ENCODE measurements at regions not wholly inside any gene's neighbourhood (a gene's known extent, or its start where the extent isn't known, plus 50 kb on each side); places are given as distances from the start of the nearest gene placed in this dataset.
"Not testable (repeated sequence)": the region's sequence is repeated elsewhere in the genome, so short reads cannot be mapped to it uniquely, and the experiment has no call there.

- Mint-ChIP-seq H3K27me3 (no peaks in the 10 kb centered on the region), H3K4me3 (no peak overlapping the region), H3K27ac (no peak overlapping the region), H3K36me3 (ENCODE audit: low read depth) (no peaks in the 10 kb centered on the region), H3K4me1 (no peaks in the 10 kb centered on the region)
- no peak for DNase-seq
- ATAC-seq: no peak
- no peaks in the 10 kb centered on the region for H3K9me3 ChIP-seq (ENCODE audit: control insufficient read depth, low read length, poor library complexity, severe bottlenecking)
Observed at GRCh38 chr7:89800761-89801160, 353.5 kb upstream of the STEAP1 start.

- H3K4me1 Mint-ChIP-seq: no peaks in the 10 kb centered on the region
Observed at GRCh38 chr7:89809291-89809690, 345.0 kb upstream of the STEAP1 start.

GRCh38 chr7:89813081-89813480, 341.2 kb upstream of the STEAP1 start:
- no peak overlapping the region for H3K27ac Mint-ChIP-seq
- no peaks in the 10 kb centered on the region for H3K4me1 Mint-ChIP-seq
- no peak for ATAC-seq
- H3K4me3 Mint-ChIP-seq: no peak overlapping the region
- H3K9me3 ChIP-seq (ENCODE audit: control insufficient read depth, low read length, poor library complexity, severe bottlenecking): no peaks in the 10 kb centered on the region
- H3K36me3 Mint-ChIP-seq (ENCODE audit: low read depth): no peaks in the 10 kb centered on the region
- DNase-seq: no peak
- H3K27me3 Mint-ChIP-seq: no peaks in the 10 kb centered on the region

More at GRCh38 chr7:89809291-89809690, 345.0 kb upstream of the STEAP1 start:
- no peak overlapping the region for H3K4me3 Mint-ChIP-seq
- H3K9me3 ChIP-seq (ENCODE audit: control insufficient read depth, low read length, poor library complexity, severe bottlenecking): no peaks in the 10 kb centered on the region
- ATAC-seq (no peak), DNase-seq (no peak)
- H3K27me3 Mint-ChIP-seq: no peaks in the 10 kb centered on the region
- no peak overlapping the region for H3K27ac Mint-ChIP-seq
- no peaks in the 10 kb centered on the region for H3K36me3 Mint-ChIP-seq (ENCODE audit: low read depth)

GRCh38 chr7:89826121-89826520, 328.1 kb upstream of the STEAP1 start:
- no peaks in the 10 kb centered on the region for H3K27me3 Mint-ChIP-seq
- DNase-seq: no peak
- no peaks in the 10 kb centered on the region for H3K9me3 ChIP-seq (ENCODE audit: control insufficient read depth, low read length, poor library complexity, severe bottlenecking)
- H3K36me3 Mint-ChIP-seq (ENCODE audit: low read depth): no peaks in the 10 kb centered on the region
- H3K4me1 Mint-ChIP-seq: no peaks in the 10 kb centered on the region
- no peak for ATAC-seq
- no peak overlapping the region for H3K27ac Mint-ChIP-seq
- no peak overlapping the region for H3K4me3 Mint-ChIP-seq

GRCh38 chr7:89826557-89826956, 327.7 kb upstream of the STEAP1 start:
- Mint-ChIP-seq H3K36me3 (ENCODE audit: low read depth) (no peaks in the 10 kb centered on the region), H3K27ac (no peak overlapping the region), H3K27me3 (no peaks in the 10 kb centered on the region), H3K4me3 (no peak overlapping the region), H3K4me1 (no peaks in the 10 kb centered on the region)
- no peaks in the 10 kb centered on the region for H3K9me3 ChIP-seq (ENCODE audit: control insufficient read depth, low read length, poor library complexity, severe bottlenecking)
- DNase-seq (no peak), ATAC-seq (no peak)

GRCh38 chr7:89837515-89837914, 316.8 kb upstream of the STEAP1 start:
- no peak overlapping the region for H3K4me3 Mint-ChIP-seq
- DNase-seq (no peak), ATAC-seq (no peak)
- no peaks in the 10 kb centered on the region for H3K36me3 Mint-ChIP-seq (ENCODE audit: low read depth)
- no peak overlapping the region for H3K27ac Mint-ChIP-seq
- no peaks in the 10 kb centered on the region for H3K4me1 Mint-ChIP-seq
- no peaks in the 10 kb centered on the region for H3K27me3 Mint-ChIP-seq
- H3K9me3 ChIP-seq (ENCODE audit: control insufficient read depth, low read length, poor library complexity, severe bottlenecking): no peaks in the 10 kb centered on the region

GRCh38 chr7:89839329-89839728, 314.9 kb upstream of the STEAP1 start:
- Mint-ChIP-seq H3K4me1 (no peaks in the 10 kb centered on the region), H3K4me3 (no peak overlapping the region), H3K27ac (no peak overlapping the region), H3K27me3 (no peaks in the 10 kb centered on the region), H3K36me3 (ENCODE audit: low read depth) (no peaks in the 10 kb centered on the region)
- ATAC-seq: no peak
- no peak for DNase-seq
- H3K9me3 ChIP-seq (ENCODE audit: control insufficient read depth, low read length, poor library complexity, severe bottlenecking): no peaks in the 10 kb centered on the region

GRCh38 chr7:89845952-89846351, 308.3 kb upstream of the STEAP1 start:
- H3K9me3 ChIP-seq (ENCODE audit: control insufficient read depth, low read length, poor library complexity, severe bottlenecking): no peaks in the 10 kb centered on the region
- H3K4me3 Mint-ChIP-seq: no peak overlapping the region
- ATAC-seq (no peak), DNase-seq (no peak)
- H3K36me3 Mint-ChIP-seq (ENCODE audit: low read depth): no peaks in the 10 kb centered on the region
- no peaks in the 10 kb centered on the region for H3K27me3 Mint-ChIP-seq
- no peak overlapping the region for H3K27ac Mint-ChIP-seq
- no peaks in the 10 kb centered on the region for H3K4me1 Mint-ChIP-seq

- no peak for DNase-seq
- no peaks in the 10 kb centered on the region for H3K9me3 ChIP-seq (ENCODE audit: control insufficient read depth, low read length, poor library complexity, severe bottlenecking)
- no peaks in the 10 kb centered on the region for H3K27me3 Mint-ChIP-seq
- no peaks in the 10 kb centered on the region for H3K36me3 Mint-ChIP-seq (ENCODE audit: low read depth)
- no peak overlapping the region for H3K27ac Mint-ChIP-seq
- no peaks in the 10 kb centered on the region for H3K4me1 Mint-ChIP-seq
- H3K4me3 Mint-ChIP-seq: no peak overlapping the region
- ATAC-seq: no peak
Observed at GRCh38 chr7:89849052-89849451, 305.2 kb upstream of the STEAP1 start.

- H3K4me1 Mint-ChIP-seq; H3K9me3 ChIP-seq (ENCODE audit: control insufficient read depth, low read length, poor library complexity, severe bottlenecking); H3K36me3 Mint-ChIP-seq (ENCODE audit: low read depth); H3K4me3 Mint-ChIP-seq; H3K27ac Mint-ChIP-seq; ATAC-seq; DNase-seq; H3K27me3 Mint-ChIP-seq: not testable (repeated sequence)
Observed at GRCh38 chr7:89857053-89857452, 297.2 kb upstream of the STEAP1 start.

GRCh38 chr7:89857767-89858166, 296.5 kb upstream of the STEAP1 start:
- H3K4me3 Mint-ChIP-seq: no peak overlapping the region
- ATAC-seq (no peak), DNase-seq (no peak)
- H3K4me1 Mint-ChIP-seq: no peaks in the 10 kb centered on the region
- H3K36me3 Mint-ChIP-seq (ENCODE audit: low read depth): no peaks in the 10 kb centered on the region
- no peaks in the 10 kb centered on the region for H3K9me3 ChIP-seq (ENCODE audit: control insufficient read depth, low read length, poor library complexity, severe bottlenecking)
- H3K27me3 Mint-ChIP-seq: no peaks in the 10 kb centered on the region
- H3K27ac Mint-ChIP-seq: no peak overlapping the region

- H3K27ac Mint-ChIP-seq: no peak overlapping the region
- H3K4me3 Mint-ChIP-seq: no peak overlapping the region
- no peaks in the 10 kb centered on the region for H3K9me3 ChIP-seq (ENCODE audit: control insufficient read depth, low read length, poor library complexity, severe bottlenecking)
- ATAC-seq: no peak
- H3K36me3 Mint-ChIP-seq (ENCODE audit: low read depth): no peaks in the 10 kb centered on the region
- no peaks in the 10 kb centered on the region for H3K4me1 Mint-ChIP-seq
- no peak for DNase-seq
- H3K27me3 Mint-ChIP-seq: no peaks in the 10 kb centered on the region
Observed at GRCh38 chr7:89887489-89887888, 266.8 kb upstream of the STEAP1 start.

- H3K27ac Mint-ChIP-seq: no peak overlapping the region
- DNase-seq (no peak), ATAC-seq (no peak)
- H3K9me3 ChIP-seq (ENCODE audit: control insufficient read depth, low read length, poor library complexity, severe bottlenecking): no peaks in the 10 kb centered on the region
- H3K27me3 Mint-ChIP-seq: no peaks in the 10 kb centered on the region
- H3K36me3 Mint-ChIP-seq (ENCODE audit: low read depth): no peaks in the 10 kb centered on the region
- no peak overlapping the region for H3K4me3 Mint-ChIP-seq
- no peaks in the 10 kb centered on the region for H3K4me1 Mint-ChIP-seq
Observed at GRCh38 chr7:89908736-89909135, 245.5 kb upstream of the STEAP1 start.

GRCh38 chr7:89914711-89915110, 239.6 kb upstream of the STEAP1 start:
- no peaks in the 10 kb centered on the region for H3K9me3 ChIP-seq (ENCODE audit: control insufficient read depth, low read length, poor library complexity, severe bottlenecking)
- no peaks in the 10 kb centered on the region for H3K4me1 Mint-ChIP-seq
- H3K4me3 Mint-ChIP-seq: no peak overlapping the region
- no peaks in the 10 kb centered on the region for H3K27me3 Mint-ChIP-seq
- no peaks in the 10 kb centered on the region for H3K36me3 Mint-ChIP-seq (ENCODE audit: low read depth)
- no peak overlapping the region for H3K27ac Mint-ChIP-seq
- DNase-seq: no peak
- no peak for ATAC-seq

GRCh38 chr7:89926194-89926593, 228.1 kb upstream of the STEAP1 start:
- Mint-ChIP-seq H3K36me3 (ENCODE audit: low read depth) (no peaks in the 10 kb centered on the region), H3K27me3 (no peaks in the 10 kb centered on the region), H3K4me3 (no peak overlapping the region), H3K4me1 (no peaks in the 10 kb centered on the region), H3K27ac (no peak overlapping the region)
- H3K9me3 ChIP-seq (ENCODE audit: control insufficient read depth, low read length, poor library complexity, severe bottlenecking): no peaks in the 10 kb centered on the region
- DNase-seq (no peak), ATAC-seq (no peak)
